ENCODE measurements at regions not wholly inside any gene's neighbourhood (a gene's known extent, or its start where the extent isn't known, plus 50 kb on each side); places are given as distances from the start of the nearest gene placed in this dataset.

DNA sequence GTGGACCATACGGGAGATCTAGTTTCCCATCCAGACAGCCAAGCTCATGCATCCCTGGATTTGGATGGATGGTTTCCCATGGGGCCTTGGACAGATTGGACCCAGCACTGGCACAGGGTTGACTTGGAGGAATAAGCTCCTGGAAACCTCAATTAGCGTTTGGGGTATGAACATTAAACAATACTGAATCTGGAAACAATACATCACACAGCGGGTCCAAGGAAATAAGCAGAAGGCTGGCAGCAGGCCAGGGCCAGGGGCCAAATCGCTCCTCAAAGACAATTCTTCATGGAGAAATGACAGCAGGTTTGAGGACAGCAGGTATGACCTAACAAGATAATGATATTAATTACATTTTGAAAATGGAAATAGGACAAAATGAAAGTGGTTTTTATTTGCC, 540.6 kb downstream of the RIT2 start:
- H2AFZ ChIP-seq (ENCODE audit: low read depth, low read length): no peak overlapping the region
- no peaks in the 10 kb centered on the region for H3K4me1 ChIP-seq (ENCODE audit: control insufficient read depth, extremely low read depth, insufficient read depth, low read length)
- no peaks in the 10 kb centered on the region for H3K9me1 ChIP-seq (replicated peaks; ENCODE audit: control insufficient read depth, extremely low read depth, insufficient read depth, low read length)
- H4K20me1 ChIP-seq (replicated peaks; ENCODE audit: control insufficient read depth, extremely low read depth, insufficient read depth, low read length): no peaks in the 10 kb centered on the region
- DNase-seq (ENCODE audit: low read depth, low spot score): no peak
- H3K27me3 ChIP-seq (ENCODE audit: control insufficient read depth in 2 of 2, insufficient read depth in 2 of 2, low read length in 2 of 2): no peaks in the 10 kb centered on the region
- no peaks in the 10 kb centered on the region for H3K36me3 ChIP-seq (ENCODE audit: control insufficient read depth in 2 of 2, extremely low read depth in 1 of 2, insufficient read depth in 2 of 2, low read length in 2 of 2)
- H3K4me3 ChIP-seq (replicated peaks in 1 of 3; ENCODE audit: insufficient read depth in 1 of 3, low read depth in 1 of 3, low read length in 3 of 3): no peak overlapping the region
- H3K4me2 ChIP-seq (ENCODE audit: insufficient read depth, low read length): no peak overlapping the region
- no peaks in the 10 kb centered on the region for H3K79me2 ChIP-seq (ENCODE audit: control insufficient read depth, insufficient read depth, low read length)
- H3K9ac ChIP-seq (replicated peaks; ENCODE audit: extremely low read depth, insufficient read depth, low read length): no peak overlapping the region
- dilution Hi-C loops (cut with MboI; ENCODE audit: extremely low pct_ligation_motif_present, low sequenced_read_pairs): no loop called here
- H3K9me3 ChIP-seq (replicated peaks; ENCODE audit: control insufficient read depth, insufficient read depth, low read length): no peaks in the 10 kb centered on the region
- no peak for TF ChIP-seq FOS (IDR thresholded peaks at IDR 0.05; ENCODE audit: borderline replicate concordance, insufficient read depth, low read length)
- TF ChIP-seq GATA2 (IDR thresholded peaks at IDR 0.05; ENCODE audit: insufficient read depth, insufficient read length, low read depth, low read length): no peak
- no peak for TF ChIP-seq CTCF (IDR thresholded peaks at IDR 0.05; ENCODE audit: extremely low read depth in 1 of 2, insufficient read depth in 1 of 2, low read depth in 1 of 2, low read length in 2 of 2)
- no peak for TF ChIP-seq JUN (IDR thresholded peaks at IDR 0.05; ENCODE audit: borderline replicate concordance, insufficient read depth, insufficient read length, low read depth)
- no peak for TF ChIP-seq MYC (IDR thresholded peaks at IDR 0.05; ENCODE audit: low read depth, low read length)
- TF ChIP-seq POLR2A (IDR thresholded peaks at IDR 0.05; ENCODE audit: low read depth, low read length): no peak
- TF ChIP-seq POLR2AphosphoS5 (IDR thresholded peaks at IDR 0.05; ENCODE audit: insufficient read depth, low read depth, low read length): no peak
- no peak for TF ChIP-seq EZH2 (IDR thresholded peaks at IDR 0.05; ENCODE audit: borderline replicate concordance, low read depth, low read length, severe bottlenecking)
- TF ChIP-seq, protein P1, sequence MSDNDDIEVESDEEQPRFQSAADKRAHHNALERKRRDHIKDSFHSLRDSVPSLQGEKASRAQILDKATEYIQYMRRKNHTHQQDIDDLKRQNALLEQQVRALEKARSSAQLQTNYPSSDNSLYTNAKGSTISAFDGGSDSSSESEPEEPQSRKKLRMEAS (IDR thresholded peaks at IDR 0.05; ENCODE audit: insufficient read depth, insufficient read length): no peak
- H3K27ac ChIP-seq (ENCODE audit: insufficient read depth, low read depth, low read length): no peak overlapping the region
- ChIA-PET POLR2A (no interaction called here), CTCF (no interaction called here)
- intact Hi-C loops (cut with micrococcal nuclease): no loop called here
- no TSS peak for BruUV-seq (replicated peaks)
- no peak for FAIRE-seq

All from endothelial cell of umbilical vein (primary cell).